Gastrocnemius medialis (tissue), 4 donors: ENCODE measurements at regions not wholly inside any gene's neighbourhood (a gene's known extent, or its start where the extent isn't known, plus 50 kb on each side); places are given as distances from the start of the nearest gene placed in this dataset.

Experiments used
- CTCF ChIP-seq, 5 experiments: fragments of 450-650 bp in 3 of 5; fragments of 200-600 bp in 2 of 5; sonication (generic) in 2 of 5; IDR thresholded peaks in 4 of 5; conservative IDR thresholded peaks in 1 of 5; 1 replicate in 4 of 5; 2 replicates in 1 of 5; pipeline ENCODE4 v1.5.1; 2016 to 2019; ENCODE audit warnings: antibody characterized with exemption in 5 of 5, mild to moderate bottlenecking in 3 of 5, moderate library complexity in 3 of 5
- POLR2A ChIP-seq, 2 donors: fragments of 450-650 bp; IDR thresholded peaks; one replicate each; pipeline ENCODE4 v1.6.1; 2017; ENCODE audit warnings: antibody characterized with exemption in 2 of 2, mild to moderate bottlenecking in 2 of 2, moderate library complexity in 2 of 2

GRCh38 chrX:8091510-8091909 is 79.6 kb downstream of the VCX2 start:
- TF ChIP-seq POLR2A (IDR thresholded peaks at IDR 0.05) (no peak), CTCF (IDR thresholded peaks at IDR 0.05 in 4 of 5, conservative IDR thresholded peaks at IDR 0.05 in 1 of 5) (no peak)
